ENCODE measurements at regions not wholly inside any gene's neighbourhood (a gene's known extent, or its start where the extent isn't known, plus 50 kb on each side); places are given as distances from the start of the nearest gene placed in this dataset.

- TF ChIP-seq CTCF (IDR thresholded peaks at IDR 0.05) (no peak), POLR2A (IDR thresholded peaks at IDR 0.05) (no peak)
Observed at GRCh38 chr6:34618430-34619182, 62.5 kb upstream of the SPDEF start.

Data from body of pancreas (tissue), 4 donors.